ENCODE measurements at regions not wholly inside any gene's neighbourhood (a gene's known extent, or its start where the extent isn't known, plus 50 kb on each side); places are given as distances from the start of the nearest gene placed in this dataset.

DNA sequence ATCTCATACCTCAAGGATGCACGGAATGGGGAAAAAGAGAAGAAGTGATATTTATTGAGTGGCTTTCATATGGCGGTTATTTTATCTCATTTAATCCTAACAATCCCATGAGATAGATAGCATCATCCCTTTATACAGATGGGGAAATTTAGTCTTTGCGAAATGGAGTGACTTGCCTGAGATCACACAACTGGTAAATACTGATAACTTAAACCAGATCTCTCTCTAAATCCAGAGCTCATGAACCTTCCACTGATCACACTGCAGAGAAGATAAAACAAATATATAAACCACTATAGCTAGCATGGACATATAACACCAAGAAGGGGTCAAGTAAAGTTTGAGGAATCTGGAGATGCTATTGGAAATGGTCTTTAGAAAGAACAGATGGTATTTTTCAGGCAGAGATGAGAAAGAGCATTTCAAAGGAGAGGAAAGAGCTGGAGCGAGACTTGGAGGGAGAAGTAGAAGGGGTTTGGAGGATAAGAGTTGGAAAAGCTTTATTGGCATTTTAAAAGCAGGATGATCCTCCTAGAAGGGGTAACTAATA, 139.8 kb upstream of the TNFAIP3 start:
- no peaks in the 10 kb centered on the region for H3K79me1 ChIP-seq (ENCODE audit: low read depth, low read length)
- H2BK120ac ChIP-seq (replicated peaks; ENCODE audit: low read depth, low read length), result no peak overlapping the region
- H3K56ac ChIP-seq (replicated peaks; ENCODE audit: insufficient read length, low read depth, low read length), result no peak overlapping the region
- no peak overlapping the region for H2AFZ ChIP-seq (ENCODE audit: low read length)
- no peak overlapping the region for H2BK20ac ChIP-seq (ENCODE audit: low read length)
- no peaks in the 10 kb centered on the region for H3K4me1 ChIP-seq (replicated peaks in 1 of 4; ENCODE audit: control insufficient read depth in 3 of 4, insufficient read depth in 4 of 4, low read length in 3 of 4)
- ChIA-PET POLR2A (ENCODE audit: partially characterized antibody) (no interaction called here), CTCF (ENCODE audit: partially characterized antibody) (interaction anchor here (0.6 to 3.7 kb wide), 5 partner anchors 19 to 649 kb away, joined by 3 to 16 read pairs (median 6); no protein-coding TSS in a partner anchor)
- FAIRE-seq, result no peak
- H3K4me3 ChIP-seq (ENCODE audit: extremely low read depth in 1 of 4, insufficient read depth in 2 of 4, low read depth in 3 of 4, low read length in 4 of 4), result no peak overlapping the region
- no peak overlapping the region for H4K5ac ChIP-seq (ENCODE audit: insufficient read length, low read depth, low read length)
- H2BK15ac ChIP-seq (ENCODE audit: low read length), result no peak overlapping the region
- no peak overlapping the region for H3K14ac ChIP-seq (ENCODE audit: insufficient read length)
- H2AK5ac ChIP-seq (ENCODE audit: low read depth, low read length), result no peak overlapping the region
- no peaks in the 10 kb centered on the region for H3K79me2 ChIP-seq (ENCODE audit: control insufficient read depth in 1 of 2, insufficient read depth in 2 of 2, low read length in 2 of 2)
- no peak overlapping the region for H4K8ac ChIP-seq (ENCODE audit: extremely low read depth, insufficient read depth, low read length)
- H3K4me2 ChIP-seq (ENCODE audit: insufficient read depth in 1 of 2, low read depth in 2 of 2, low read length in 2 of 2), result no peak overlapping the region
- H3K23me2 ChIP-seq (ENCODE audit: low read depth, low read length), result no peaks in the 10 kb centered on the region
- WGBS, 2 experiments (ENCODE audit: extremely low coverage in 1 of 2, insufficient coverage in 1 of 2, insufficient read length in 1 of 2, insufficient replicate concordance in 2 of 2, low coverage in 1 of 2, low lambda C conversion rate in 2 of 2, missing lambda C conversion rate in 1 of 2), result 73 to 100% methylated on average over 1 to 4 of the region's 4 CpGs
- H3K23ac ChIP-seq (ENCODE audit: insufficient read length), result no peak overlapping the region
- no peak overlapping the region for H3K4ac ChIP-seq (replicated peaks; ENCODE audit: insufficient read length, low read depth, low read length)
- no peak overlapping the region for H2BK5ac ChIP-seq (ENCODE audit: low read depth, low read length)
- H3K36me3 ChIP-seq (ENCODE audit: control insufficient read depth in 2 of 4, insufficient read depth in 4 of 4, low read length in 3 of 4), result no peaks in the 10 kb centered on the region
- no peak overlapping the region for H2BK12ac ChIP-seq (ENCODE audit: low read depth, low read length)
- no peaks in the 10 kb centered on the region; a peak in 1 of 7 replicates for H3K27me3 ChIP-seq (replicated peaks in 1 of 4; ENCODE audit: control insufficient read depth in 3 of 4, extremely low read depth in 1 of 4, insufficient read depth in 3 of 4, low read length in 3 of 4)
- TF ChIP-seq CBX5 (IDR thresholded peaks at IDR 0.05; ENCODE audit: low read depth, low read length), result no peak
- TF ChIP-seq SAP30 (IDR thresholded peaks at IDR 0.05; ENCODE audit: insufficient read depth, insufficient replicate concordance, low read length), result no peak
- TF ChIP-seq FOSL1 (IDR thresholded peaks at IDR 0.05; ENCODE audit: insufficient read depth, low read depth, low read length), result no peak
- no peak for TF ChIP-seq HDAC6 (IDR thresholded peaks at IDR 0.05; ENCODE audit: low read depth, low read length)
- no peak for TF ChIP-seq EZH2 (IDR thresholded peaks at IDR 0.05; ENCODE audit: low read depth, low read length, severe bottlenecking)
- TF ChIP-seq, protein P1, sequence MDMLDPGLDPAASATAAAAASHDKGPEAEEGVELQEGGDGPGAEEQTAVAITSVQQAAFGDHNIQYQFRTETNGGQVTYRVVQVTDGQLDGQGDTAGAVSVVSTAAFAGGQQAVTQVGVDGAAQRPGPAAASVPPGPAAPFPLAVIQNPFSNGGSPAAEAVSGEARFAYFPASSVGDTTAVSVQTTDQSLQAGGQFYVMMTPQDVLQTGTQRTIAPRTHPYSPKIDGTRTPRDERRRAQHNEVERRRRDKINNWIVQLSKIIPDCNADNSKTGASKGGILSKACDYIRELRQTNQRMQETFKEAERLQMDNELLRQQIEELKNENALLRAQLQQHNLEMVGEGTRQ (IDR thresholded peaks at IDR 0.05; ENCODE audit: low read length), result no peak
- TF ChIP-seq POLR2AphosphoS5 (IDR thresholded peaks at IDR 0.05; ENCODE audit: low read depth, low read length), result no peak
- no peak for TF ChIP-seq EP300 (IDR thresholded peaks at IDR 0.05; ENCODE audit: borderline replicate concordance in 1 of 2, low read depth in 2 of 2, low read length in 2 of 2)
- H3K9ac ChIP-seq (replicated peaks in 1 of 4; ENCODE audit: extremely low read depth in 1 of 4, low read depth in 3 of 4, low read length in 3 of 4), result no peak overlapping the region
- H4K20me1 ChIP-seq (replicated peaks in 1 of 2; ENCODE audit: control insufficient read depth in 1 of 2, insufficient read depth in 2 of 2, low read length in 2 of 2), result no peaks in the 10 kb centered on the region
- DNase-seq (ENCODE audit: low read depth in 1 of 2, low spot score in 2 of 2), result no peak
- no peak overlapping the region for H3K27ac ChIP-seq (ENCODE audit: low read depth, low read length)
- H4K91ac ChIP-seq (replicated peaks; ENCODE audit: insufficient read length, low read length), result no peak overlapping the region
- no peaks in the 10 kb centered on the region for H3K9me3 ChIP-seq (ENCODE audit: insufficient read depth in 2 of 2, low read depth in 1 of 2, low read length in 1 of 2)
- no peak overlapping the region for H3K18ac ChIP-seq (ENCODE audit: extremely low read depth, low read length)

Data from H1 (cell line).